ENCODE measurements at regions not wholly inside any gene's neighbourhood (a gene's known extent, or its start where the extent isn't known, plus 50 kb on each side); places are given as distances from the start of the nearest gene placed in this dataset.
"Not testable (repeated sequence)": the region's sequence is repeated elsewhere in the genome, so short reads cannot be mapped to it uniquely, and the experiment has no call there.

GRCh38 chr10:94238006-94238617, 124.6 kb downstream of the NOC3L start:
- no peak for DNase-seq

DNA sequence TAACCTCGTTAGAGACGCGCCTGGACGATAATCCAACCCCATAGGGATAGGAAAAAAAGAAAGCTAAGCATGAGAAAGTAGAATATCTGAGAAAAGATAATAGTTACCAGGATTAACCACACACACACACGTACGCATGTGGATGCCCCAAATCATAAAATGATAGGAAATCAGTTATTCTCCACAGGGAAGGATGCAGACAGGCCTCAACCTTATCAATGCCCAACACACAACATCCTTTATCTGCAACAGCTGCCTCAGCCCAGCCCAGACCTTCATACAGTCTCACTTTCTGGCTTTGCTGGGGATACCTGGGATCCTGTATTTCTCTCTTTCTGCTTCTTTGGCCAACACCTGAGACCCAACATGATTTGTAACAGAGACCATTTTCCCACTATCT, 123.0 kb downstream of the NOC3L start:
- DNase-seq, result peak; percentile 5

- no peak for DNase-seq
Measured at GRCh38 chr10:94240491-94240890, 122.2 kb downstream of the NOC3L start.

- no peak for DNase-seq
Measured at GRCh38 chr10:94240901-94241300, 121.8 kb downstream of the NOC3L start.

DNA sequence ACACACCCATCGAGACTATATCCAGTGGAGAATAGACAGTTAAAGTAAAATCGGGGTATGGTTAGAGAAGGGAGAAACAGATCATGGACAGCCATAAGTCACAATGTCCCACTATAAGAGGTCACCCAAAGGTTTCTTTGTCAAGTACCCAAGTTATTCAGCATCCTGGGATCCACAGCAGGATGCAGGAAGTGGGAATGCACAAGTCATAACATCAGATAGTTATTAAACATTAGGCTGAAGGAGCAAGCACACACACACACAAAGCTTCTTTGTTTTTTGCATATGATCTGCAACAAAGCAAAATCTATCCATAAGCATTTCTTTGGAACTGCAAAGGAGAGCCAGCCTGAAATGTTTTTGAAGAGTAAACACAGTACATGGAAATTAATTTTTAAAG, 111.6 kb downstream of the NOC3L start:
- DNase-seq, result no peak

DNA sequence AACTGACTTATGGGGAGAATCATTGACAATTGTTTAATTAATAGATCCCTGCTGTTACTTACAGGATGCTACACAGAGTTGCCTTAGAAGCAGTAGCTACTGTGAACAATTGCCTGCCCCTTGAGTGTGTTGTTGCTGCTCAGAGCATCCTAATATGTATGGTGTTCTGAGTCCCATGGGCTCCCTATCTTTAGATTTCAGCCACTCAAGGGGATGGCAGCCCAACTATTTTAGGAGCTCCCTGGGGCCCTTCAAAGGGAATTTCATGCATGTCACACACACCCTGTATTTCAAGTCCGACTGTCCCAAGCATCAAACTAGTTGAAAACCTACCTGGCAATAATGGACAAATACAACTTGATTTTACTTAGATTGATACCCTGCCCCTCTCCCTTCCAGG, 111.2 kb downstream of the NOC3L start:
- DNase-seq, result no peak

DNA sequence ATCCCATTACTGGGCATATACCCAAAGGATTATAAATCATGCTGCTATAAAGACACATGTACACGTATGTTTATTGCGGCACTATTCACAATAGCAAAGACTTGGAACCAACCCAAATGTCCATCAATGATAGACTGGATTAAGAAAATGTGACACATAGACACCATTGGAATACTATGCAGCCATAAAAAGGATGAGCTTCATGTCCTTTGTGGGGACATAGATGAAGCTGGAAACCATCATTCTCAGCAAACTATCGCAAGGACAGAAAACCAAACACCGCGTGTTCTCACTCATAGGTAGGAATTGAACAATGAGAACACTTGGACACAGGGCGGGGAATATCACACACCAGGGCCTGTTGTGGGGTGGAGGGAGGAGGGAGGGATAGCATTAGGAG, 105.3 kb downstream of the NOC3L start:
- not testable (repeated sequence) for DNase-seq

GRCh38 chr10:94260455-94260854, 102.3 kb downstream of the NOC3L start:
- DNase-seq, result no peak

DNA sequence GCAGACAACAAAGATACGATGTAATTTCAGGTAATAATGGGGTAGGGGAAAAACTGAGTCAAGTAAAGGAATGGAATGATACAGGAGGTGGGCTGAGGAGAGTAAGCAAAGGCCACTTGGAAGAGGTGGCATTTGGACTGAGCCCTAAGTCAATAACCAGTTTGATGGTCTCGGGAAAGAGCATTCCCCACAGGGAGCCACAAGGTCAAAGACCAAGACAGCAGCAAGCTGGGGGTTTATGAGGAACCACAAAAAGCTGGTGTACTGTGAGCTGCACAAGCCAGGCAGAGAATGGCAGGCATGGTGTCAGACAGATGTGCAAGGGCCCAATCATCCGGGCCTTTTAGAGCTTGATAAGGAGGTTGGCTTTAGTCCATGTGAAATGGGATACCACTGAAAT, 98.7 kb downstream of the NOC3L start:
- no peak for DNase-seq

DNA sequence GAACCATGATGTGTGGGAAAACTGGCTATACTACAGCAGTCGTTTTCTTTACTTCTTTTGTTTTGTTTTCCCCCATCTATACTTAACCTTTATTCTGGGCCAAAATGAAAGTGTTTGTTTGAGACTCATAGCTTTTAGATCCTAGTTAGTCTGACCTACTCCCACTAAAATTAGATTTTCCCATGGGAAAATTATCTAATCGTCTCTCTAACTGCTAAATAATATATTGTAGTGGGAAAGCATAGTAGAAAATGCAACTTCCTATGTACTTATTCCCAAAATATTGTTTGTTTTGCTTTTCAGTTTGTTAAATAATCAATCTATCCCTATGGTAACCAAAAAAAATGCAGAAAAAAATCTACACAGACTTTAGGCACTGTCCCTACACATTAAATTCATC, 96.6 kb downstream of the NOC3L start:
- no peak for DNase-seq

- no peak for DNase-seq
Measured at GRCh38 chr10:94268652-94269051, 94.1 kb downstream of the NOC3L start.

DNA sequence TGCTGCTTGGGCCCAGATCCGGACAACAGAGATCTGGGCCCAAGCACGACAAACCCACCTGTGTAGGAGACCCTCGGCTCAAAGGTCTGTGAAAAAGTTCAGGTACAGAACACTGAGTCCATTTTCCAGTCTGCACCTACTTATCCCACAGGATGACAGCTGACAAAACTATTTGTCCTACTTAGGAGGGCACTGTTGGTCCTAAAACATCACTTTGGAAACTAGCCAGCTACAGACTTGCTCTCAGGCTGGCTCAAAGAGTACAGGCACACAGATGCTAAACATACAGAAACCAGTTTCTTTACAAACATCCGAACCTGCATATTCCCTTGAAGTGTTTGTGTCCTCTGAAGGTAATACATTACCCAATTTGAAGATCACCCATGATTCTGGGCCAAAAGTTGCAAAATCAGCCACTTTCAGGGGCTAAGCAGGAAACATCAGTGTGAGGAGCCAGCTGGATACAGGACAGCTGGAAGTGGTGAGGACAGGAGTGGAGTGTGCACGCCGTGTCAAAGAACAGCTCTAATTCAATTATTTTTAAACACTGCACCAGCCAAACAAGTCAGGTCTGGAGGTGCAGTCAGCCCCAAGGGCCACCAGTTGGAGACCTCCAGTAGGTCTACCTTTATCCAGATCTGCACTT, 88.5 kb downstream of the NOC3L start:
- no peak for DNase-seq

DNA sequence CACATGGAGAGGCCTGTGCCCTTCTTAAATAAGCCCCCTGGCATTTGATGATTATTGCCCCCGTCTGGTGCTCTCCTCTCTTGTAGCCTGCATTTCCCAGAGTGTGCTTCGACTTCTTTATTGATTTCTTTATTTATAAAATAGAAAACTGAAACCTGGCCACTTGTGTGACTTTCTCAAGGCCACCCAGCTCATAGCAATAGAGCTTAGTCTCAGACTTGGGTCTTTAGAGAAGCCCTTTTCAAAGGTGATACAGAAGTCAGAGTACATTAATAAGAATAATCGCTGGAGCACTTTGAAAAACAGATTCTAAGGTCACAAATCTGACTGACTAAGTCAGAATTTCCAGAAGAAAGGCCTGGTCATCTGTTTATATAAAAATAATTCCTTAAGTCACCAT, 86.6 kb downstream of the NOC3L start:
- no peak for DNase-seq

- no peak for DNase-seq
Measured at GRCh38 chr10:94277450-94277849, 85.3 kb downstream of the NOC3L start.

- DNase-seq, result peak; percentile 79
Measured at GRCh38 chr10:94279835-94280709, 82.7 kb downstream of the NOC3L start.

- no peak for DNase-seq
Measured at GRCh38 chr10:94281654-94282053, 81.1 kb downstream of the NOC3L start.

DNA sequence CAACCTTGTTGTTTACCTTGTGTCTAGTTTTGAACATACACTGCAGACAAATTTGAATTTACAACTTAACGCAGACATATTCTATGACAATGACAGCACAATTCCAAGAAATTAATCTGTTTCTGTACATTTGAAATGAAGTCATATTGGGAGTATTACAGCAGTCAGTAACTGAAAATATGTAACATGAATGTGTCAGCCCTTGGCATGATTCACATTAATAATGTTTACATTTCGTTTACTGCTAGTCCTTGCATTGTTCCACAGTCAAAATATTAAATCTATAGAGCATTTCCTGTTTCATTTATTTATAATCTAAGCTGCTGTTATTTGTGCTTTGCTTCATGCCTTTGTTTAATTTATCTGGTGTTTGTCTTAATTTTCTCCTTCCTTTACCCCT, 80.4 kb downstream of the NOC3L start:
- no peak for DNase-seq

Data from hematopoietic multipotent progenitor cell treated with erythropoietin and hydrocortisone succinate and interleukin-3 and kit ligand, for 4 days (in vitro differentiated cells).